H1 (cell line): ENCODE measurements at regions not wholly inside any gene's neighbourhood (a gene's known extent, or its start where the extent isn't known, plus 50 kb on each side); places are given as distances from the start of the nearest gene placed in this dataset.
A peak's percentile ranks its signal among the peaks of the same experiment; 100 is the strongest.

Experiments
- CBX8 ChIP-seq: fragments of 300-800, 300-1000 bp; sonication (generic); IDR thresholded peaks from 2 replicates; pipeline ENCODE4 v1.7.1; 2016; ENCODE audit warnings: low read depth, low read length, borderline replicate concordance
- CHD7 ChIP-seq: fragments of 300-600 bp; sonication (generic); IDR thresholded peaks from 2 replicates; pipeline ENCODE4 v1.7.1; 2012; ENCODE audit warnings: low read length, moderate library complexity, mild to moderate bottlenecking, inconsistent platforms; ENCODE audit not compliant: insufficient replicate concordance
- EZH2 ChIP-seq: fragments of 200-600 bp; sonication (generic); IDR thresholded peaks from 2 replicates; pipeline ENCODE4 v1.7.1; 2012; ENCODE audit warnings: low read depth, mild to moderate bottlenecking, moderate library complexity, low read length, inconsistent platforms; ENCODE audit not compliant: severe bottlenecking
- HDAC6 ChIP-seq: IDR thresholded peaks from one replicate; pipeline ENCODE4 v1.7.1; 2012; ENCODE audit warnings: low read depth, mild to moderate bottlenecking, inconsistent platforms, low read length, moderate library complexity
- JUND ChIP-seq: IDR thresholded peaks from 2 replicates; pipeline ENCODE4 v1.6.1; 2011; ENCODE audit warnings: mild to moderate bottlenecking, improper control_type of control experiment, low read length
- MAX ChIP-seq: IDR thresholded peaks from 2 replicates; pipeline ENCODE4 v1.6.1; 2012; ENCODE audit warnings: inconsistent platforms
- POLR2A ChIP-seq, 2 experiments: IDR thresholded peaks; 1 replicate in 1 of 2; 2 replicates in 1 of 2; pipeline ENCODE4 v1.6.1; 2011; ENCODE audit warnings: low read depth in 2 of 2, low read length in 2 of 2, mild to moderate bottlenecking in 2 of 2; ENCODE audit errors: control extremely low read depth in 1 of 2
- RFX5 ChIP-seq: IDR thresholded peaks from 2 replicates; pipeline ENCODE4 v1.6.1; 2011; ENCODE audit warnings: low read depth, low read length, improper control_type of control experiment, borderline replicate concordance
- SP2 ChIP-seq: IDR thresholded peaks from 2 replicates; pipeline ENCODE4 v1.6.1; 2012; ENCODE audit warnings: mild to moderate bottlenecking, low read length, inconsistent platforms
- SP4 ChIP-seq: IDR thresholded peaks from 2 replicates; pipeline ENCODE4 v1.6.1; 2012; ENCODE audit warnings: low read length, inconsistent platforms
- TBP ChIP-seq: IDR thresholded peaks from 2 replicates; pipeline ENCODE4 v1.6.1; 2011; ENCODE audit warnings: low read depth, low read length, improper control_type of control experiment
- TEAD4 ChIP-seq: IDR thresholded peaks from 2 replicates; pipeline ENCODE4 v1.6.1; 2012; ENCODE audit warnings: low read depth, low read length, inconsistent platforms, mixed read lengths

GRCh38 chr15:37289109-37289765, 188.9 kb upstream of the MEIS2 start (continued):
- TF ChIP-seq POLR2A (IDR thresholded peaks at IDR 0.05; ENCODE audit: control extremely low read depth in 1 of 2, low read depth in 2 of 2, low read length in 2 of 2) (no peak), SP2 (no peak), RFX5 (no peak), CHD7 (no peak), JUND (no peak), CBX8 (no peak), HDAC6 (no peak), MAX (no peak), TBP (no peak), EZH2 (no peak), TEAD4 (peak; percentile 59), SP4 (no peak)
